ENCODE measurements at regions not wholly inside any gene's neighbourhood (a gene's known extent, or its start where the extent isn't known, plus 50 kb on each side); places are given as distances from the start of the nearest gene placed in this dataset.

- TF ChIP-seq CTCF (IDR thresholded peaks at IDR 0.05; ENCODE audit: insufficient read depth, low read depth, low read length): no peak
- CTCF ChIA-PET: no interaction called here
- POLR2A ChIA-PET: no interaction called here
- DNase-seq (ENCODE audit: low read depth): no peak
- Histone ChIP-seq H3K27me3 (ENCODE audit: control insufficient read depth, insufficient read depth, low read length) (no peaks in the 10 kb centered on the region), H3K36me3 (ENCODE audit: control insufficient read depth, insufficient read depth, low read length) (no peaks in the 10 kb centered on the region), H3K4me3 (ENCODE audit: low read depth, low read length) (no peak overlapping the region)
These were observed 330.7 kb upstream of the RASGEF1B start for GRCh38 chr4:81802285-81802846.

GRCh38 chr4:81799371-81799770 lies 327.7 kb upstream of the RASGEF1B start:
- POLR2A ChIA-PET: no interaction called here
- Histone ChIP-seq H3K4me3 (ENCODE audit: low read depth, low read length) (no peak overlapping the region), H3K27me3 (ENCODE audit: control insufficient read depth, insufficient read depth, low read length) (no peaks in the 10 kb centered on the region), H3K36me3 (ENCODE audit: control insufficient read depth, insufficient read depth, low read length) (no peaks in the 10 kb centered on the region)
- no peak for DNase-seq (ENCODE audit: low read depth)
- no peak for TF ChIP-seq CTCF (IDR thresholded peaks at IDR 0.05; ENCODE audit: insufficient read depth, low read depth, low read length)
- CTCF ChIA-PET: no interaction called here

- TF ChIP-seq CTCF (IDR thresholded peaks at IDR 0.05; ENCODE audit: insufficient read depth, low read depth, low read length): no peak
- DNase-seq (ENCODE audit: low read depth): no peak
- Histone ChIP-seq H3K36me3 (ENCODE audit: control insufficient read depth, insufficient read depth, low read length) (no peaks in the 10 kb centered on the region), H3K4me3 (ENCODE audit: low read depth, low read length) (no peak overlapping the region), H3K27me3 (ENCODE audit: control insufficient read depth, insufficient read depth, low read length) (no peaks in the 10 kb centered on the region)
- POLR2A ChIA-PET: no interaction called here
- CTCF ChIA-PET: no interaction called here
These were observed 325.3 kb upstream of the RASGEF1B start for GRCh38 chr4:81796790-81797528.

- CTCF ChIA-PET: interaction anchor here (0.6 kb wide), 1 partner anchor 1188 kb away, joined by 3 read pairs; no protein-coding TSS in a partner anchor
- H3K4me3 ChIP-seq (ENCODE audit: low read depth, low read length): no peak overlapping the region
- no peak for DNase-seq (ENCODE audit: low read depth)
- H3K27me3 ChIP-seq (ENCODE audit: control insufficient read depth, insufficient read depth, low read length): no peaks in the 10 kb centered on the region
- TF ChIP-seq CTCF (IDR thresholded peaks at IDR 0.05; ENCODE audit: insufficient read depth, low read depth, low read length): no peak
- no peaks in the 10 kb centered on the region for H3K36me3 ChIP-seq (ENCODE audit: control insufficient read depth, insufficient read depth, low read length)
- POLR2A ChIA-PET: no interaction called here
These were observed 320.8 kb upstream of the RASGEF1B start for GRCh38 chr4:81792521-81792920.

GRCh38 chr4:81790477-81790876 lies 318.8 kb upstream of the RASGEF1B start:
- CTCF ChIA-PET: interaction anchor here (0.8 to 1.9 kb wide), 2 partner anchors 54 to 167 kb away, joined by 3 to 5 read pairs; no protein-coding TSS in a partner anchor
- Histone ChIP-seq H3K4me3 (ENCODE audit: low read depth, low read length) (no peak overlapping the region), H3K27me3 (ENCODE audit: control insufficient read depth, insufficient read depth, low read length) (no peaks in the 10 kb centered on the region), H3K36me3 (ENCODE audit: control insufficient read depth, insufficient read depth, low read length) (no peaks in the 10 kb centered on the region)
- no peak for TF ChIP-seq CTCF (IDR thresholded peaks at IDR 0.05; ENCODE audit: insufficient read depth, low read depth, low read length)
- no peak for DNase-seq (ENCODE audit: low read depth)
- POLR2A ChIA-PET: no interaction called here

Data from BJ (cell line).